HG03066 (cell line): ENCODE measurements at regions not wholly inside any gene's neighbourhood (a gene's known extent, or its start where the extent isn't known, plus 50 kb on each side); places are given as distances from the start of the nearest gene placed in this dataset.

Experiments
- ATAC-seq: cut with Tn5 transposase; IDR thresholded peaks from one replicate; pipeline ENCODE4 v1.9.1; 2021; ENCODE audit warnings: low read depth; ENCODE audit not compliant: unreplicated experiment

DNA sequence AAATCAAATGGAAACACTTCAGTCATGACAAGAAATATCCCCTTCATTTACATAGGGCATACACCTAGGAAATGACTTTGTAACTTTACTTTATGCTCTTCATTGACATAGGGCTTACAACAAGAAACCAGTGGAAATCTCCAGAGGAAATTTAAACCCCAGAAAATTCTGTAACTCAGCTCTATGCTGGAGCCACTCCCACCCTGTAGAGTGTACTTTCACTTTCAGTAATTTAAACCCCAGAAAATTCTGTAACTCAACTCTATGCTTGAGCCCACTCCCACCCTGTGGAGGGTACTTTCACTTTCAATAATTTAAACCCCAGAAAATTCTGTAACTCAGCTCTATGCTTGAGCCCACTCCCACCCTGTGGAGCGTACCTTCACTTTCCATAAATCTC lies 987.1 kb upstream of the CADM2 start:
- no peak for ATAC-seq

GRCh38 chr3:84008623-84009022 lies 950.2 kb upstream of the CADM2 start:
- no peak for ATAC-seq

DNA sequence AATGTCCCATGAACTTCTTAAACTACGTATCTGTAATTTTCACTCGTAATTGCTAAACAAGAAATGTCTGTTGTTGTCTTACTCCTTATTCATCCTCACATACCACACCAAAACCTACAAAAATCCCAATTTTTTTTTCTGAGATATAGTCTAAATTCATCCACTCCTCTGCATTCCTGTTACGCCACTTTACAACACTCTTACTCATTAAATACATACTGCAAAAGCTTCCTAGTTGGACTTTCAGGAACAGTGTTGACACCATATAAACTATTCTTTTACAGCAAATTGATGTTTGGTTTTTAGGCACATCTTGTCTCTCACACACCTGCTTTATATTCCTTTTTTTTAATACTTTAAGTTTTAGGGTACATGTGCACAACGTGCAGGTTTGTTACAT lies 934.9 kb upstream of the CADM2 start:
- ATAC-seq, result no peak

- ATAC-seq, result no peak
These were observed 919.7 kb upstream of the CADM2 start for GRCh38 chr3:84039099-84039498.

GRCh38 chr3:84042399-84043106 lies 916.2 kb upstream of the CADM2 start:
- ATAC-seq, result no peak

DNA sequence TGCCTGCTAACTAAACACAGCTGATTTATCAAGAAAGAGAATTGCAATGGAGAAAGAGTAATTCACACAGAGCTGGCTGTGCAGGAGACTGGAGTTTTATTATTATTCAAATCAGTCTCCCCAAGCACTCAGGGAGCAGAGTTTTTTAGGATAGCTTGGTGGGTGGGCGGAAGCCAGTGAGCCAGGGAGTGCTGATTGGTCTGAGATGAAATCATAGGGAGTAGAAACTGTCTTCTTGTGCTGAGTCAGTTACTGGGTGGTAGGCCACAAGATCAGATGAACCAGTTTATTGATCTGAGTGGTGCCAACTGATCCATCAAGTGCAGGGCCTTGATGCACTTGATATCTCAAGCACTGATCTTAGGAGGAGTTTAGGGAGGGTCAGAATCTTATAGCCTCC lies 891.9 kb upstream of the CADM2 start:
- no peak for ATAC-seq

GRCh38 chr3:84073664-84074063 lies 885.1 kb upstream of the CADM2 start:
- no peak for ATAC-seq

DNA sequence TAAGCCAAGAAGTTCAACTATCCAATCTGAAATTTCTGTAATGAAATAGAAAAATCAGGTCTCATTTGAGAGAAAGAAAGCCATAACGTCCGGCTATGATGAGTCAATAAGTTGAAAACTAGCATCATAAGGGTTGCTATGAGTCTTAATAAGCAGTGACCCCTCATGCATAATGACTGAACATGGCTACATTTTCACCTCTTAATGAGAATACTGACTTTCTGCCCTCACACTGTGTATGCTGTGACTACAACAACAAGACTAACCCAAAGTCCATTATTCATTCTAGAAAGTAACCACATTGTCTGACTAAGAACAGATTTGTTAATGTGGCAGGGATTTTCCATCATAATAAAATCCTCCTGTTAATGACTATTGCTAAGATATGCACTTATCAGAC lies 884.0 kb upstream of the CADM2 start:
- ATAC-seq, result no peak

- ATAC-seq, result no peak
These were observed 881.3 kb upstream of the CADM2 start for GRCh38 chr3:84077479-84077878.

DNA sequence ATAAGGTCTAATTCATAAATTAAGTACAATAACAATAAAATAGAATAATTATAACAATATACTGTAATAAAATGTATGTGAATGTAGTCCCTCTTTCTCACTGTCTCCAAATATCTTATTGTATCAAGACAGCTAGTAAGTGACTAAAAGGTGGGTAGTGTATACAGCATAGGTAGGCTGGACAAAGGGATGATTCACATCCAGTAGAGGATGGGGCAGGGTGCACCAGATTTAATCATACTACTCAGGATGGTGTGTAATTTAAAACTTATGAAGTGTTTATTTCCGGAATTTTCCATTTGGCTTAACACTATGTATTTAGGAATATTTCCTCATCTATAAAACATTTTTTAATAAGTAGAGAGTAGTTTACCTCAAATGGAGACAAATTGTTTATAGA lies 876.1 kb upstream of the CADM2 start:
- no peak for ATAC-seq

GRCh38 chr3:84092907-84093306 lies 865.9 kb upstream of the CADM2 start:
- no peak for ATAC-seq

- ATAC-seq, result no peak
These were observed 862.6 kb upstream of the CADM2 start for GRCh38 chr3:84096188-84096587.

GRCh38 chr3:84100861-84101260 lies 857.9 kb upstream of the CADM2 start:
- ATAC-seq, result no peak

DNA sequence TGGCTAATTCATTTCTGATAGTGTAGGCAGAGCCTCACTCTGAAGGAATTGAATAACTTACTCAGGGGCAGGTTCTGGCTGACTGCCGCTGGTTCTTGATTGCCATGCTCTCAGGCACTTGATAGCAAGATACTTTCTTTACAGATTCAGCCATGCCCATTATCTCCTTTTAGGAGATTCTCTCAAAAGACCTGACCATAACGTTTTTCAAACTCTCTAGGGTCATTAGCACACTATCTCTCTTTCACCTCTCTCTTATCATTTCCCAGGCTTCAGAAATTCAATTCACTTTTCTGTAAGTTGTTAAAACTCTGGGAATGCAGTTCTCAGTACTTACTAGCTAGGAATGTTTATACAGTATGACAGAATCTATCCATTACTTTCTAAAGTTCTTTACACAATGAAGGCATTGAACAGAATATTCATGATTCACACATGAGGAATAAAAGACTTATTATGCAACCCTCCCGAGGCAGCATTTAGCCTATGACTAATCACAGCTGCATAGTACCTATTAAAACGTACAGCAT lies 850.3 kb upstream of the CADM2 start:
- no peak for ATAC-seq

GRCh38 chr3:84109911-84110310 lies 848.9 kb upstream of the CADM2 start:
- no peak for ATAC-seq

GRCh38 chr3:84110787-84111186 lies 848.0 kb upstream of the CADM2 start:
- no peak for ATAC-seq

DNA sequence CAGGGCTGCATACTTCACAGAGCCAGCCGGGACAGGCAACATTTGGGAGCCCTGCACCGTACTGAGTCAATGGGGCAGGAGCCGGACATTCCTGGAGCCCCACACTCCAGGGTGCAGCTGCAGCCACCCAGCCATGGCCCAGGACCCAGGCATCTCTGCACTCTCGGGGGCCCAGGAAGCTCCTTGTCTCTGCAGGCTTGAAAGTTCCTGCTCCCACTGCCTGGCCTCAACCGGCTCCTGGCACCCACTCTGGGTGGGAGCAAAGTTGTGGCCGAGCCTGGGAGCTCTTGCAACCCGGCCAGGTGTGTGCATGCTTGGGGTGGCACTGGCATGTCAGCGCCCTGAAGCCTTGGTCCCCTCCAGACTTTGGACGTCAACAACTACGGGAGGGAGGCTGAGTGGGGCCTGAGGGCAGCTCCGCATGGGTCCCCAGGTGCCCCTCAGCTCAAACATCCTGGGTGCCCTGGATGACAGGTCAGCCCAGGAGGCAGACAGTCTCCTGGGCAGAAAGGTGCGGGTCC lies 833.5 kb upstream of the CADM2 start:
- ATAC-seq, result no peak

GRCh38 chr3:84125760-84126159 lies 833.0 kb upstream of the CADM2 start:
- no peak for ATAC-seq

DNA sequence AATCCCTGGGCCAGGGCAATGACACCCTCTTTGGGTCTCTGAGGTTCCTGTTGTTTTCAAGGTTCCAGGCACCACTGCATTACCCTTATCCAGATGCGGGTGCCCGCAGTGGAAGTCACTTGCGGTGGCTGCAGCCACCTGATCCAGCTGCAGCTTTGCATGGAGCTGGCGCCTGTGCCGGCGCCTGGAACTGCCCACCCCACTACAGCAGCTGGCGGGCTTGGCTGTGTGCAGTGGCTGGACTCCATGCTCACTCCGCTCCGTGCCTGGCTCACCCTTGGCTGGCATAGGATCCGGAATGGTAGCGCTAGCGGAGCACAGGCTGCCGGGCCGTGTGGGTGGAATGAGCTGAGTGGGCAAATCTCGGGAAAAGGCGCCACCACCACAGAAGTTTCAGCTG lies 832.6 kb upstream of the CADM2 start:
- no peak for ATAC-seq

GRCh38 chr3:84128024-84128423 lies 830.8 kb upstream of the CADM2 start:
- ATAC-seq, result no peak

DNA sequence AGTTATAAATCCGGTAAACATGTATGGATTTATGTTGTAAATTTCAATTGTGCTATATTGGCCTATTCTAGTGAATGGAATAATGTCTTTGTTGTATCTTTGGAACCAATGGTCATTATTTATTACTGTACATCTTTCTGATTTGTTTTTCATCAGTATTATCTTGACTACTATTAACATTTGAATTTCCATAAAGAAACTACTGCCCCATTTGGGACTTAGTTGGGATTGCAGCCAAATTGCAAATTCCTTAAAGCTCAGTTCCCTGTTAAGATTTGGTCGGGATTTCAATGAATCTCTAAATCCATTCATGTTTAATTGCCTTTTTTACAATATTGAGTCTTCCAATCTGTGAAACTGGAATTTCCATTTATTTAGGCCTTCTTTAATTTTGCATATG lies 822.4 kb upstream of the CADM2 start:
- ATAC-seq, result no peak

GRCh38 chr3:84140631-84141030 lies 818.2 kb upstream of the CADM2 start:
- no peak for ATAC-seq

- ATAC-seq, result no peak
These were observed 817.2 kb upstream of the CADM2 start for GRCh38 chr3:84141571-84141970.
